DMS114 treated with DMSO at 0.1 percent for 48 hours (cell line): ENCODE measurements at regions not wholly inside any gene's neighbourhood (a gene's known extent, or its start where the extent isn't known, plus 50 kb on each side); places are given as distances from the start of the nearest gene placed in this dataset.

ENCODE experiments used
- DNase-seq: peaks from one replicate; lab custom pipeline; 2025; ENCODE audit not compliant: unreplicated experiment; lab: John Stamatoyannopoulos, UW

GRCh38 chr1:81583878-81584277 lies 216.9 kb upstream of the ADGRL2 start:
- DNase-seq: no peak

GRCh38 chr1:81582467-81582986 lies 218.2 kb upstream of the ADGRL2 start:
- no peak for DNase-seq

GRCh38 chr1:81578867-81579266 lies 221.9 kb upstream of the ADGRL2 start:
- no peak for DNase-seq

DNA sequence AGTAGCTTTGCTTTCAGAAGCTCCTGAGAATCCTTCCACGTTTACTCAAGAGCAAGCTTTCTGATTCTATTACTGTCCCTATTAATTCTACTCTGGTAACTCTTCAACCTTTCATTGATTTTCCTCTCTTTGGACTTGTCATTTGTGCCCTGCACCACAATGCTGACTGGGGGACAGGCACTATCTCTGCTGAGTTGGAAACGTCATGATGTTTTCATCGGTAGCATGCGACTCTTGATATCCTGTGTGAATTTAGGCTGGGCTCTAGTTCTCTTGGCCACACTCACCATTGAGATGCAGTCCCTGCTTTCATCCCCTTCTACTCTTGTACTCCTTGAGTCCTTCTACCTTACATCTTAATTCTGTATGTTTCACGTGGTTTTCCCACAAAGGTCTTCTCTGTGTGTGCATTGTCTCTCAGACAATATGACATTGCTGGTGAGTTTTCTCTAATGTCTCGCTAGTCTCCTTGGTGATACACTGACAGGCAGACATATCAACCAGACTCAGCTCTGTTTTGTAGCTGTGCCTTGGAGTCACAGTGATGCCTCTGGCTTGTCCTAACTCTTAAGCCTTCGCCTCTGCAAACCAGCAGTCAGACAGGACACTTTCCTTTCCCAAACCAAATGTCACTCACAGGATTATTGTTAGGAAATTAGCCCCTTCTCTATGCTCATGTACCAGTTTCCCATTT lies 223.6 kb upstream of the ADGRL2 start:
- DNase-seq: no peak

DNA sequence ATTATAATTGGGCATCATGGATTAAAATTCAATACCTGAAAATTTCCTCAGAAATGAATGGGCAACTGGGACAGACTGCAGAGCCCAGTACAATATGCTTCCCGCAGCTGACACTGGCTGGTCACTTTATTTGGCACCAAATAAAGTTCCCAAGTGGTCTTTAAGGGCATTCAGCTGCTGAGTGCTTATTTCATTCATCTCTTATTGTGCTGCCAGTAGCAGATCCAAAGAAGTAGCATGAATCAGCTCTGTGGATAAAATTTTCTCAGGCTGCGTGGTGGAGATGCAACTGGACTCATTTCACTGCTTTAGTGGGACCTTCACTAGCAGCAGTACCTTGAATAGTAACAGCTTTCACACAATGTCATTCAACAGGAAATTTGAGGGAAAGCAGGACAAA lies 226.3 kb upstream of the ADGRL2 start:
- no peak for DNase-seq

DNA sequence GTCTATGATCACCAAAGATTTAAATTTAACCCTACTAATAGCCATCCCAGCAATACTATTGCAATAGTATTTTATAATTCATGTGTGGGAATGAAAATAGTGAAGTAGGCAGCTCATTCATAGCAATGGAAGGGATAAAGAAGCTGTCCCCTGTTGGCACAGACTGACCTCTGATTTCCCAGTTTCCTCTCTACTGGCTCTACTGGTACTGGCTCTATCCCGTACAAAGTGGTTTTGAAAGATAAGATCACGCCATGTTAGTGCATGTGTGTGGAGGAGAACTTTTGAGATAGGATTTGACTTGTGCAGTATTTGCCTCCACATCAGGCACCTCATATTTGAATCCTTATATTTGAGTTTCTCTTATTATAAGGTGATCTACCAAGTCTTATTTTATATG lies 227.3 kb upstream of the ADGRL2 start:
- DNase-seq: no peak

GRCh38 chr1:81571946-81572345 lies 228.8 kb upstream of the ADGRL2 start:
- DNase-seq: no peak

DNA sequence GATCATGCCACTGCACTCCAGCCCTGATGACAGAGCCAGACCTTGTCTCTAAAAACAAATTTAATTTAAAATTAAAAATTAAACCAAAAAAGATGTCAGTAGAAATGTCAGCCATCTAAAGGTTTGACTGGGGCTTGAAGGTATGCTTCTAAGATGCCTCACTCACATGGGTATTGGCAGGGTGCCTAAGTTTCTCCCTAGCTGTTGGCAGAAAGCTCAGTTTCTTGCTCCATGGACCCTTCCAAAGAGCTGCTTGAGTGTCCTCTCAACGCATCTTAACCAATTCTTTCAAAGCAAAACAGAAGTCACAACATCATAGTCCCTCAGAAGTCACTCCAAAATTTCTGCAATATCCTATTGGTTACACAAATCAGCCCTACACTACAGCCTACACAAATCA lies 231.0 kb upstream of the ADGRL2 start:
- no peak for DNase-seq

GRCh38 chr1:81563632-81564031 lies 237.1 kb upstream of the ADGRL2 start:
- DNase-seq: no peak

DNA sequence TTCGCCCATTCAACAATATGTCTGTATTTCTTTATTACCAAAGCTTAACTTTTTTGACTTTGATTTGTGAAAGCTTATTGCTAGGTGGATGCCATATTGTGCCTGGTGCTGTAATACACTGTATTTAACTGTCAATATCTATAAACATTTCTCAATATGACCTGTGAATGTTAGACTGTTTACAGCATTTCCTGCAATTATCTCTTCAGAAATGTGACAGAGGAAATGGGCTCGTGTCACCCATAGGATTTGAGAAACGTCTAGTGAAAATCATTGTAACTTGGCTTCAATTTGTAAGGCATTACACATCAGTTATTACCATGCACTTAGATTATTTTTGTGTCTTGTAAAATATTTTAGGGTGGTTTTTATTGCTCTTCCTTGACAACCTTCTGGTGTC lies 237.8 kb upstream of the ADGRL2 start:
- no peak for DNase-seq

DNA sequence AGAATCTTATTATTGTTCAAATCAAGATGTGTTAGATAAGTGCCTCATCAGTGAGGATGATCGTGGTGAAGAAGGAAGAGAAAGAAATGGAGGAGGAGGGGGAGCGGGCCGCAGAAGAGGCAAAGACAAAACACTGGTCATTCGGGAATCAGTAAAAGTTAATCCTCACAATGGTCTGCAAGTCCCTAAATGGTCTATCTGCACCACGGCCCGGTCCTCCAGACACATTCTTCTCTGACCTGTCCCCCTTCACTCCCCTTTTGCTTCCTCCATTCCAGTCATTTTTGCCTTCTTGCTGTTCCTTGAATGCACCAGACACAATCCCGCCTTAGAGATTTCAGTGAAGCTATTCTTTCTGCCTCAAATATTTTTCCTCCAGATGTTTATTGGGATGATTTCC lies 240.1 kb upstream of the ADGRL2 start:
- no peak for DNase-seq

DNA sequence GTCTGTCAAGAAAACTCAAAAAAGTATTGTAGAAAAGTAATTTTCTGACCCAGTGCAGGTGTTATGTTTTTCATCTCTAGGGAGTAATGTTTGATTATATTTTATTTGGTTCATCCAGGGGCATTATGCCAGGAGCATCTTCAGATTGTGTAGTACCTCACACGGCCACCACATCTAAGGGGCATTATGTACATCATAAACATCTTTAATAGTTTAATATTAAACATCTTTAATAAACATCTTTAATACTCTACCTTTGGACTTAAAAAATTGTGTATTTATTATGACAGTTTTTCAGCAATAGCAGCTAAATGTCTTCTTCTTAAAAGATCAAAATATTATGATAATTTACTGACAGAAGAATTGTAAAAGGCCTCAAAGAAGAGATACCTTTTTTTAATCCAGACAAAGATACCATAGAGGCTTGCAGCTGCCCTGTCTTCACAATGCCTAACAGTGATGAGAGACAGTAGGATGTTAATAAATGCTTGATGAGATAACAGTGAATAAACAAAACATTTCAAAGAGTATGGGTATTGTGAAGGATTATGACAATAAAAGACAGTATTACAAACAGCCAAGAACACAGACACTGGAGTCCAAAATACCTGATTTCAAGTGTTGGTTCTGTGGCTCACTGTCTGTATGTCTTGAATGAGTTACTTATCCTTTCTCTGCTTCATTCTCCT lies 240.9 kb upstream of the ADGRL2 start:
- no peak for DNase-seq

- no peak for DNase-seq
These were observed 242.2 kb upstream of the ADGRL2 start for GRCh38 chr1:81558291-81559076.

GRCh38 chr1:81556968-81557367 lies 243.8 kb upstream of the ADGRL2 start:
- DNase-seq: no peak

- DNase-seq: no peak
These were observed 246.2 kb upstream of the ADGRL2 start for GRCh38 chr1:81554534-81554933.

- no peak for DNase-seq
These were observed 246.6 kb upstream of the ADGRL2 start for GRCh38 chr1:81554108-81554507.

DNA sequence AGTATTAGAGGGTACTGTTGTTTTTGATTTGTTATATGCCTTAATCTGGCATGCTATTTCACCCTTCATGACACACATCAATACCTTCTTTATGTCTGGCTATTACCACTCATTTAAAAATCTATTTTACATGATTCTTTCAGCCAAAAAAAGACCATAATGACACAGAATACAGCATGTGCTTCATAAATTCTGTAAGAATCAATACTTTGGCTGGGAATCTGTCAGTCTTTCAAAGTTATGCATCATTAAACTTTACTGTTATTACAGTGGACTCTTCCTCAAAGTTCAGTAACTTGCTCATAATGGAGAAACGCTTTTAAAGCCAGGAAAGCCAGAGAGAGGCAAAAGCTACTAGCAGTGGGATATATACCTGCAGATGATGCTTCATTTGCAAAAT lies 247.2 kb upstream of the ADGRL2 start:
- DNase-seq: no peak

DNA sequence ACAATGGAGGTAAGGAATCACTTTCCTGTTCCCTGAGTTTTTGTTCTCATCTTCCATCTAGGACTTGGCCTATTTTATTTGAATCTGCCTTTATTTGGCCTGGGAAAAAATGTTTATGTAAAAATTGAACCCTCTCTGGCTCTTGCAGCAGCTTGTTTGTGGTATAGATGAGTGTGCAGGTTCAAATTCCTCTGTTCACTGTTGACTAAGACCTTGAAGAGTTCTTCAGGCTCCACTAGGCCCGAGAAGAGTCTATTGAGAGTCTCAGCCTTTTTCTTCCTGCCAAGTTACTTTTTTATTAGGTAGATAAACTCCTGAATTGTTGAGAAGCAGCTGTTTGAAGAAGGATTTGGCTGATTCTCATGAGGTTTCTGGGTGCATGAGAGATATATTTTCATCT lies 248.8 kb upstream of the ADGRL2 start:
- no peak for DNase-seq

DNA sequence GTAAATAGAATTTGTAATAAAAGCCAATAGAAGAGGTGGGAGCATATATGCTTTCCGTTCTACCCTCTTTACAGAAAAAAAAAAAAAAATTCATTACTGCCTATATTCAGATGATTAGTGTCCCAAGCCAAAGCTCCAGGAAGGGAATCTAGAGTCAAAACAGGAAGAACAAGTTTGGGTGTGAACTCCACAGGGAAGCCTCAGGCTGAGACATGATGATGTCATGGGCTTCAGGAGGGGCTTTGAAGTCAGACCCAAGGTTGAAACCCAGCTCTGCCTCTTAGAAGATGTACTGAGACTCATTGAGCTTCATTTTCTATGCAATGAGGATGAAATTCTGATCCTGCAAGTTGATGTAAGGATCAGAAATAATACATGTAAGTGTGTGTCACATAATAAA lies 250.0 kb upstream of the ADGRL2 start:
- no peak for DNase-seq

- peak; percentile 37 for DNase-seq
These were observed 251.1 kb upstream of the ADGRL2 start for GRCh38 chr1:81549588-81550127.

- DNase-seq: no peak
These were observed 251.7 kb upstream of the ADGRL2 start for GRCh38 chr1:81548918-81549587.
